Lower leg skin (tissue), 4 donors: ENCODE measurements at regions not wholly inside any gene's neighbourhood (a gene's known extent, or its start where the extent isn't known, plus 50 kb on each side); places are given as distances from the start of the nearest gene placed in this dataset.

ENCODE experiments used
- DNase-seq, 2 donors: peaks; one replicate each; pipeline ENCODE4 v3.0.0-alpha.2; 2019; ENCODE audit warnings: low spot score in 2 of 2
- H3K4me3 ChIP-seq: fragments of 200-600 bp; sonication (generic); 2 replicates; pipeline ENCODE4 v1.5.1; 2017; ENCODE audit warnings: mild to moderate bottlenecking, low read depth; ENCODE audit not compliant: poor library complexity, severe bottlenecking
- CTCF ChIP-seq, 3 donors: fragments of 450-650 bp; IDR thresholded peaks; one replicate each; pipeline ENCODE4 v1.5.1; 2016; ENCODE audit warnings: antibody characterized with exemption in 3 of 3, mild to moderate bottlenecking in 3 of 3, moderate library complexity in 2 of 3
- POLR2A ChIP-seq, 2 donors: fragments of 450-650 bp; IDR thresholded peaks; one replicate each; pipeline ENCODE4 v1.6.1; 2016 to 2017; ENCODE audit warnings: antibody characterized with exemption in 2 of 2, mild to moderate bottlenecking in 1 of 2, moderate library complexity in 1 of 2
- WGBS, 2 donors: methylation state at CpG; one replicate each; pipeline ENCODE4 v1.1.5; 2018; 5-methylcytosine and 5-hydroxymethylcytosine counted together
- intact Hi-C: fragments of 100-400 bp; cut with DNase I; formaldehyde crosslinking; loops from one replicate; pipeline ENCODE4 v1.15.0; 2023; ENCODE audit warnings: low total_unique reads

- H3K4me3 ChIP-seq, result no peak overlapping the region
- no peak for DNase-seq
- intact Hi-C loops, result loop anchor here (10.0 kb wide), 1 partner anchor 64 kb away; no protein-coding TSS in a partner anchor
- WGBS, 2 donors, result 82 to 93% methylated on average over 1 of the region's 1 CpG
- TF ChIP-seq POLR2A (IDR thresholded peaks at IDR 0.05) (no peak), CTCF (IDR thresholded peaks at IDR 0.05) (no peak)
These were observed 214.2 kb upstream of the TPM1 start for GRCh38 chr15:62828364-62828763.

GRCh38 chr15:62832231-62832630 lies 210.3 kb upstream of the TPM1 start:
- no peak overlapping the region for H3K4me3 ChIP-seq
- TF ChIP-seq CTCF (IDR thresholded peaks at IDR 0.05), result no peak
- TF ChIP-seq POLR2A (IDR thresholded peaks at IDR 0.05), result no peak
- no peak for DNase-seq
- intact Hi-C loops, result no loop called here
- 92 to 95% methylated on average over 2 of the region's 2 CpGs for WGBS, 2 donors

- WGBS, 2 donors, result 67 to 88% methylated on average over 12 of the region's 12 CpGs
- no peak overlapping the region for H3K4me3 ChIP-seq
- TF ChIP-seq POLR2A (IDR thresholded peaks at IDR 0.05) (no peak), CTCF (IDR thresholded peaks at IDR 0.05) (no peak)
- no peak for DNase-seq
- intact Hi-C loops, result no loop called here
These were observed 208.9 kb upstream of the TPM1 start for GRCh38 chr15:62833646-62834045.

- intact Hi-C loops, result no loop called here
- H3K4me3 ChIP-seq, result no peak overlapping the region
- TF ChIP-seq CTCF (IDR thresholded peaks at IDR 0.05) (no peak), POLR2A (IDR thresholded peaks at IDR 0.05) (no peak)
- WGBS, 2 donors, result 87 to 93% methylated on average over 7 of the region's 7 CpGs
- no peak for DNase-seq
These were observed 207.7 kb upstream of the TPM1 start for GRCh38 chr15:62834686-62835329.

- TF ChIP-seq POLR2A (IDR thresholded peaks at IDR 0.05) (no peak), CTCF (IDR thresholded peaks at IDR 0.05) (no peak)
- H3K4me3 ChIP-seq, result no peak overlapping the region
- DNase-seq, result no peak
- intact Hi-C loops, result no loop called here
- 64 to 78% methylated on average over 8 of the region's 8 CpGs for WGBS, 2 donors
These were observed 207.2 kb upstream of the TPM1 start for GRCh38 chr15:62835351-62835750.

GRCh38 chr15:62835762-62836161 lies 206.8 kb upstream of the TPM1 start:
- intact Hi-C loops, result no loop called here
- no peak overlapping the region for H3K4me3 ChIP-seq
- 97% methylated on average over 16 of the region's 16 CpGs for WGBS, 2 donors
- no peak for DNase-seq
- no peak for TF ChIP-seq POLR2A (IDR thresholded peaks at IDR 0.05)
- TF ChIP-seq CTCF (IDR thresholded peaks at IDR 0.05), result no peak
